Fibroblast of skin of left biceps (primary cell): ENCODE measurements at regions not wholly inside any gene's neighbourhood (a gene's known extent, or its start where the extent isn't known, plus 50 kb on each side); places are given as distances from the start of the nearest gene placed in this dataset.
A peak's percentile ranks its signal among the peaks of the same experiment; 100 is the strongest.
"Not testable (repeated sequence)": the region's sequence is repeated elsewhere in the genome, so short reads cannot be mapped to it uniquely, and the experiment has no call there.

Experiments
- DNase-seq, 2 experiments: peaks; one replicate each; pipeline ENCODE4 v3.0.0-alpha.2; 2013; ENCODE audit warnings: low read depth in 2 of 2

DNA sequence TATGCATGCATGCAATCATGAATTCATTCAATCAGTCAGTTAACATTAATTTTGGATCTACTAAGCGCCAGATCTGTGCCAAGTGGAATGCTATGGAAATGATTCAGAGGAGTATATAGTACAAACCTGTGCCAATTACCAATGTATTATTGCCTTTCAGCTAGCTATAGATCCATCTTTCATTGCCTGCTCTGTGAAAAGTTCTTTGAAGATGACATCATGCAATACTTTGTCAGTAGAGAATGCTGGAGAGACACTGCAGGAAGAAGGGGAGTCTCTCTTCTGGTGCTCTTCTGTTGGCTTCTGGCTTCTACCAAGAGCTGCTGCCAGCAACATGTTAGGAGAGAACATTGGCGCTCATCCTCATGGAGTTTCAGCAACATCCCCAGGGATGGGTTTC, 81.0 kb upstream of the LMCD1 start:
- DNase-seq: peak; percentile 46 to 55

GRCh38 chr3:8421267-8421666, 80.4 kb upstream of the LMCD1 start:
- DNase-seq: no peak

GRCh38 chr3:8421711-8422110, 79.9 kb upstream of the LMCD1 start:
- no peak for DNase-seq

DNA sequence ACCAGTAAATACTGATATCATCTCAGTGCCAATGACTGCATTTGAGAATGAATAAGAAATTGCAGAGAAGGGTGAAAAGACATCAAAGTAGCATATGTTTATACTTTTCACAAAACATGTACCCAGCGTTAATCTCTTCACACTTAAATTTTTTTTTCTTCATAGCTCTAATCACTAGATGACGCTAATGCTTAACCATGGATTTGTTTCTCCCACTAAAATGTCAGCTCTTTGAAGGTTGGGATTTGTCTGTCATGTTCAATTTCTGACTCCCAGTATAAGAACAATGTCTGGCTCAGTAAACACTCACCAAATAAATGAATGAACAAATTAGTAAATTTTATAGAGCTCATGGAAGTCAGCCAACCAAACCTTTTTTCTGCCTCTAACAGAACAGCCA, 78.3 kb upstream of the LMCD1 start:
- no peak for DNase-seq

GRCh38 chr3:8424281-8424680, 77.3 kb upstream of the LMCD1 start:
- no peak for DNase-seq

DNA sequence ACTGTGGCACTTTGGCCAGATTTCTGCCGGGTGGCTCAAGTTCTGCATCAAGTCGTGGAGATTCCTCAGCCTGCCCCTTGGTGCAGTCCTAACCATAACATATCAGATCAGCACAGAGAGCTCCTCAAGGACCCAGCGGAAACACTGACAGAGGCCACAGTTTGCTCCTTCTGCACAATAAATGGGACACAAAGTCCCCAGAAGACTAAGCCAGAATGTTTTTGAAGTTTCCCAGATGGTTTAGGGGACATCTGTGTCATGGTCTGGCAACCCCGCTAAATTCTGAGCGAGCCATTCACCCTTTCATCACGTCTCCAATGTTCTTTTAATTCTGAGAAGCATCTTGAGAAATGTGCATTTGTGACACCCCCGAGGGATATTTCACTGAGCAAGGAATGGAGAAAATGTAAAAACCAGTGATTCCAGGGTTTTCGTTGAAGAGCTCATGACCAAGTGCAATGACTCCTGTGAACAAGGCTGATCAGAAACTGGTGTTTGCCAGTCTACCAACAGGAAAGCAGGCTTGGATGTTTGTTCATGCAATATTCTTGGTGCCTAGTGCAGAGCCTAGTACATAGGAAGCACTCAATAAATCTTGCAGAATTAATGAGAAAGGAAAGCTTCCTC, 64.8 kb upstream of the LMCD1 start:
- DNase-seq: no peak

DNA sequence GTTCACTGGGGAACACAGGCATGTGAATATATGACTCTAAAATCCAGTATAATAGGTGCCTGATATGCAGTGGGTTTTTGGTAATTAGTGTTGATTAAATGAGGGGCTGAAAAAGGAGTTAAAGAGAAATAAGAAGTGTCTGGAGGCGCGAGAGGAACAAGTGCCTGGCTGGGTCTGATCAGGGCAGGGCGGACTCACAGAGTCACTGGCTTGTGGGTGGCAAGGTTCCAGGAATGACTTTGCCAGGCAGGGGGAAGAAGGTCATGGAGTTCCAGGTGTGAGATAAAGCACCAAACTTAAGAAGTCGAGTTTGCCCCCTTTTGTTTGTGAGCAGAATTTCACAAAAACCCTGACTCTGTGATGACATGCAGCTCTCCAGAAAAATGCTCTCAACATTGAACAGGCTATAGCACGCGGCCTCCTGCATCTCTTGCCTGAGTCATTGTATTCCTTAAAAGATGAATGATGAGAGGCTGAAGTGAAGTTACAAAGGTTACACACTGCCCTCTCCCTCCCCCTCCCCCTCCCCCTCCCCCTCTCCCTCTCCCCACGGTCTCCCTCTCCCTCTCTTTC, 63.0 kb upstream of the LMCD1 start:
- DNase-seq: no peak

- DNase-seq: not testable (repeated sequence)
These were observed 61.5 kb upstream of the LMCD1 start for GRCh38 chr3:8440142-8440541.

DNA sequence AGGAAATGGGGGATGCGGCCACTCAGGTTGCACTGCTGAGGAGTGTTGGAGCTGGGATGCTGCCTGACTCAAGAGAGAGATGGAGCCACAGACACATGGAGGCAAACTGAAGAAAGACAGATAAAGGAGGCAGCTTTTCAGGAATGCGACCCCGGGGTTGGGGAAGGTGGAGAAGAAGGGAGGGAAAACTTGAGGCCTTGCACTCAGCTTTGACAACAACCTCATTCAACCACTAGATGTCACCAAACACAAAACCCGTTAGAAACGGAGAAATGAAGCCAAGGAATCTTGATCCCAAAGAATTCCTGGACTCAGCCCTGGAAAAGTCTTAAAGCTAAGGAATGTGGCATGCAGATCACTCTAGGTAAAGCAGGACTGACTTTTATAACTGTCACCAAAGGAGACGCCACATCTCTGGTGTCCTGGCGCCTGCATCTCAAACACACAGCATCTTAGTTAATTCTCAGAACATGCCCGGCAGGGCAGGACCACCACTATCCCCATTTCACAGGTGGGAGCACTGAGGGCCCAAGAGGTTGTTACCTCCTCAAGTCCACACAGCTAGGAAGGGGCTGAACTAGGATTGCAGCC, 59.6 kb upstream of the LMCD1 start:
- DNase-seq: peak; percentile 65 to 67

GRCh38 chr3:8442993-8443650, 58.5 kb upstream of the LMCD1 start:
- DNase-seq: no peak

DNA sequence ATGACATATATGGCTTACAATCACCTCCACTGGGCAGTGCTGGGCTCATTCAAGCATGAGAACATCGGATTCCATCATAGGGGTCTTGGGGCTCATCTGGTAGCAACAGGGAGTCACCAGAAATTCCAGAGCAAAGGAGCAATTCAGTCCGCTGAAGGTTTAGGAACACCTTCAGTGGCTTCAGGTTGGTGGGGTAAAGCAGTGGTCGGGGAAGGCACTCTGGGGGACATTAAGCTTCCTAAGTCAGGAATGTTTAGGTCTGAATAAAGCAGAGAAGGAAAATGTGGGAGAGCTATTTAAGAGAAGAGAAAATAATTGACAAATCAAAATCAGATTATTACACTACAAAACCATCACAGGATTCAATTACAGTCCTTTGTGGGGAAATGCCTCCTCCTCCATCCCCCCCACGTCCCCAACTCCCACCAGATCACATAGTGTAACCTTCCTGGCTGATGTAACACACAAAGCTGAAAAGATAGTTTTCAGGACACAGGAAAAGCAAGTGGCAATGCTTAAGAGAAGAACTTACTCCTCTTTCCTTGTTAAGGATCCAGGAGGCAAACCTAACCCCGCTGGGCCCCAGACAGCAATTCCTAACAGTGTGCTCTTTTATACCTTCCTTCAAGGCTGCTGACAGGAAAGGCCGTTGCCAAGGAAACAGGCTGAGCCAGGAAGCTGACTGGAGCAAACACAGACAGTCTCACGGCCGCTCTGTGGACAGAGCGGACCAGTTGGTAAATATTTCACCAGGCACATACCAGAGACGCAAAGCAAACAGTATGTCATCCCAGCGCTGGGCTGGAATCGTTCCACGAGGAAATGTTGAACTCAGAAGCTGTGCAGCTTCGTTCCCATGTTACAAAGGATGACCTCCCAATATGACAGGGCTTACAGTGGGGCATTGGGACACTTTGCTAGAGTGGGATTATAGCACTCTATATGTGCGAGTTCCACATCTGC, 57.5 kb upstream of the LMCD1 start:
- DNase-seq: peak; percentile 97

- DNase-seq: no peak
These were observed 56.7 kb upstream of the LMCD1 start for GRCh38 chr3:8444883-8445282.

GRCh38 chr3:8445861-8446260, 55.8 kb upstream of the LMCD1 start:
- DNase-seq: peak; percentile 87 to 89

DNA sequence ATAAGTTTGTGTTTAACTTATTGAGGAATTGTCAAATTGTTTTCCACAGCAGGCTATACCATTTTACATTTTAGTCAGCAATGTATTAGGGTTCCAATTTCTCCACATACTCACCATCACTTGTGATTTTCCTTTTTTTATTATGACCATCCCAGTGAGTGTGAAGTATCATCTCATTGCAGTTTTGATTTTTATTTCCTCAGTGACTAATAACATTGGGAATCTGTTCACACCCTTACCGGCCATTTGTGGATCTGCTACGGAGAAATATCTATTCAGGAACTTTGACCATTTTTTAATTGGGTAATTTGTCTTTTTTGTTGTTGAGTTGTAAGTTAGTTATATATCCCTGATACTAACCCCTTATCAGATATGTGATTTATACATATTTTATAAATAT, 54.8 kb upstream of the LMCD1 start:
- DNase-seq: no peak

- no peak for DNase-seq
These were observed 51.0 kb upstream of the LMCD1 start for GRCh38 chr3:8450618-8451017.

DNA sequence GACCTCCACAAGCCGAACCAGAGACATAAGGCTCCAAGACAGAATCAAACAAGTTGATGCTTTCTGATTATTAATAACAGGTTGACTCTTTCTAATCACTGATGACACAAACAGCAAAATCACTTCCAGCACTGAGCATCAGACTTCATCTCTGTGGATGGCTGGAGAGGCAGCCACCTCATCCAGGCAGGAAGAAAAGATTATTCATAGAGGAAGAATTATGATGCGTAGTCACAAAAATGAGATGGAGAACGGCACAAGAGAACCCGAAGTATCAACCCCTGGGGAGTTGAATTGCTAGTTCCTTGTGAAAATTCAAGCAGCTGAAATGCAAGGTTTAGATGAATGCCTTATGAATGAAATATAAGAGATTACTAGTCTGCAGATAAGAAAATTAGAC, 49.9 kb upstream of the LMCD1 start:
- DNase-seq: peak; percentile 68 to 73
